GM06990 (cell line): ENCODE measurements at regions not wholly inside any gene's neighbourhood (a gene's known extent, or its start where the extent isn't known, plus 50 kb on each side); places are given as distances from the start of the nearest gene placed in this dataset.
"Not testable (repeated sequence)": the region's sequence is repeated elsewhere in the genome, so short reads cannot be mapped to it uniquely, and the experiment has no call there.

ENCODE experiments used
- DNase-seq: peaks from one replicate; pipeline ENCODE4 v3.0.0-alpha.2; 2011; ENCODE audit not compliant: insufficient read length; ENCODE audit errors: extremely low read depth
- H3K27me3 ChIP-seq: replicated peaks from 2 replicates; pipeline ENCODE4 v1.6.0; 2011; ENCODE audit warnings: low read length; ENCODE audit not compliant: control insufficient read depth, insufficient read depth
- H3K36me3 ChIP-seq: 2 replicates; pipeline ENCODE4 v1.5.1; 2011; ENCODE audit warnings: low read length; ENCODE audit not compliant: control insufficient read depth, insufficient read depth
- H3K4me3 ChIP-seq: replicated peaks from 2 replicates; pipeline ENCODE4 v1.5.1; 2011; ENCODE audit warnings: low read depth, mild to moderate bottlenecking, control low read depth, low read length
- CTCF ChIP-seq: IDR thresholded peaks from 2 replicates; pipeline ENCODE4 v1.5.1; 2011; ENCODE audit warnings: low read length, control low read depth, mild to moderate bottlenecking, inconsistent platforms; ENCODE audit not compliant: insufficient read depth, poor library complexity, severe bottlenecking

GRCh38 chr7:94142281-94142680 lies 138.1 kb upstream of the BET1 start:
- DNase-seq = no peak
- no peaks in the 10 kb centered on the region for H3K27me3 ChIP-seq
- no peaks in the 10 kb centered on the region for H3K36me3 ChIP-seq
- no peak overlapping the region for H3K4me3 ChIP-seq
- TF ChIP-seq CTCF = no peak

DNA sequence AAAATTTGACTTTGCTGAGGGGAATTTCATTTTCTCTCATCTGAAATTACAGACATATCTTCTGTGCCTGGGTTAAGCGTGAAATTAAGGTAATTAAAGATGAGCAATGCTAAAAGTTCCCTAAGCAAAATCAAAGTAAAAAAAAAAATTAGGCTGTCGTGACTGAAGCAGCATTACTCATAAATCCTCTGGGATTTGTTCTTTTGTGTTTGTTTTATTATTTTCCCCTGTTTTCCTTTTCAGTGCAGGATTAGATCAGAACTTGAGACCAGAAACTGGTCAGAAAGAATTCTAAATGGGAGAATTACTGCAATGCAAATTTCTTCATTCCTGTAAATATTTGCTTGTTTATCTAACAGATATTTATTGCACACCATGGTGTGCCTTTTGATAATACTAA lies 141.4 kb upstream of the BET1 start:
- Histone ChIP-seq H3K36me3 (no peaks in the 10 kb centered on the region), H3K4me3 (no peak overlapping the region), H3K27me3 (no peaks in the 10 kb centered on the region)
- DNase-seq = no peak
- TF ChIP-seq CTCF = no peak

DNA sequence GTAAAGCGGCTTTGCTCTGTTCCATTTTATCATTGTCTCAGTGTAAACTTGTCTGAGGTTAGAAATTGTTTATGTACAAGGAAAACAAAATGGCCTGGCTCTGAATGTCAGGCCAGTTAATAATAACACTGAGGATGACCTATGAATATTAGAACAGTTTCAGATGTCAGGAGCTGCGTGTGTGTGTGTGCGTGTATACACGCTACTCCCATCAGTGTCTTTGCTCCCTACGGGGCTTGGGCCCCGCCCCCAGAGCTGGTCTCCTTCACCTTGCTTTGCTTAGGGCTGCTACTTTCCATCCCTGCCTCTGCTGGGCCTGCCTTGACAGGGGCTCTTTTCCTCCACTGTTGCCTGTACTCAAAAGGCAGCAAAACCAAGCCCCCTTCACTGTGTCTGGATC lies 142.3 kb upstream of the BET1 start:
- Histone ChIP-seq H3K27me3 (no peaks in the 10 kb centered on the region), H3K36me3 (no peaks in the 10 kb centered on the region), H3K4me3 (no peak overlapping the region)
- DNase-seq = no peak
- TF ChIP-seq CTCF = no peak

DNA sequence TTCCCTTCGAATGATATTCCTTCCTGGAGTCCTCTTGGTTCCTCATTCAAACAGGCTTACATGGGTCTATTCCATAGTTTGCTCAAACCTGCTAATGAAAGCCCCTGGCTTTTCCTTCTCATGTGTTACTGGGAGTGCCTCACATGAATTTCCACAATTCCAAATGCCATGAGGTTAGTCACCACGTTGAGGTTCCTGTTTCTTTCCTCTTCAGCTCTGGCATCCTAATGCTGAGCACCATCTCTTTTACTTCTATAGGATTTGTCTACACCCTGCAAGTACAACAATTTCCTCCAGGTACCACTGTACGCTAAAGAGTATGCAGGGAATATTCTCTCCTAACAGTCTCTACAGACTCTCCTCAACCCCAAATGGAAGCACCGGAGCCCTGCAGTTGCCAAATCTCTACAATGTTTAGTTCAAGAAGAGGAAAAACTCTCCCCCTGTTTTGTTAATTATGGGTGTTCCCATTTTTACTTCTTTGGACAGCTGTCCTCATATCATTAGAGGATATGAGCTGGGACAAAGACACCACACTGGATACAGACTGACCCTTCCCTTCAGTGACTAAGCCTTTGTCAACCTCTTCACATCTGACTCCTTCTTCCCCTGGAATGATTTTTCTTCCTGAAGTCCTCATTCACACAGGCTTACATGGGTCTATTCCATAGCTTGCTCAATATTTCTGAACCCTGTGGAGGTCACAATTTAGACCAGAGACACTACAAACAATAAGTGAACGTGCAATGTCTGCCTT lies 145.8 kb upstream of the BET1 start:
- no peaks in the 10 kb centered on the region for H3K27me3 ChIP-seq
- no peak for TF ChIP-seq CTCF
- DNase-seq = no peak
- no peaks in the 10 kb centered on the region for H3K36me3 ChIP-seq
- no peak overlapping the region for H3K4me3 ChIP-seq

DNA sequence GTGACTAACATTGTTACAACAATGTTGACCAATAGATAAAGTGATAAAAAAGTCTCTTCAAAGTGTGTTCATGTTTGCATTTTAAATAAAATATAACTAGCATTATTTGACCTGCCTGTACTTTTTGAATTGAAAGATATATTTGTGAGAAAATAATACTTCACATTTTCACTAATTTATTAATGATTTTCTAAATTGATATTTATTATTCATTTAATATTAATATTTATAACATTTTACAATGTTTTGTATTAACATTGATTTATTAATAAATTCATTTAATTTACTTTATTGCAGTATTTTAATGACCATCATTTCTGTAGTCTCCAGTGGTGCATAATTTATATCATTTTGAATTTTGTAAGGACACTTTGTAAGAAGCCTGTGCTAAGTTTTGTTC lies 150.0 kb upstream of the BET1 start:
- Histone ChIP-seq H3K36me3 (no peaks in the 10 kb centered on the region), H3K27me3 (no peaks in the 10 kb centered on the region), H3K4me3 (no peak overlapping the region)
- no peak for DNase-seq
- TF ChIP-seq CTCF = no peak

- Histone ChIP-seq H3K4me3 (no peak overlapping the region), H3K36me3 (no peaks in the 10 kb centered on the region), H3K27me3 (no peaks in the 10 kb centered on the region)
- no peak for TF ChIP-seq CTCF
- no peak for DNase-seq
These were observed 150.7 kb upstream of the BET1 start for GRCh38 chr7:94154858-94155257.

DNA sequence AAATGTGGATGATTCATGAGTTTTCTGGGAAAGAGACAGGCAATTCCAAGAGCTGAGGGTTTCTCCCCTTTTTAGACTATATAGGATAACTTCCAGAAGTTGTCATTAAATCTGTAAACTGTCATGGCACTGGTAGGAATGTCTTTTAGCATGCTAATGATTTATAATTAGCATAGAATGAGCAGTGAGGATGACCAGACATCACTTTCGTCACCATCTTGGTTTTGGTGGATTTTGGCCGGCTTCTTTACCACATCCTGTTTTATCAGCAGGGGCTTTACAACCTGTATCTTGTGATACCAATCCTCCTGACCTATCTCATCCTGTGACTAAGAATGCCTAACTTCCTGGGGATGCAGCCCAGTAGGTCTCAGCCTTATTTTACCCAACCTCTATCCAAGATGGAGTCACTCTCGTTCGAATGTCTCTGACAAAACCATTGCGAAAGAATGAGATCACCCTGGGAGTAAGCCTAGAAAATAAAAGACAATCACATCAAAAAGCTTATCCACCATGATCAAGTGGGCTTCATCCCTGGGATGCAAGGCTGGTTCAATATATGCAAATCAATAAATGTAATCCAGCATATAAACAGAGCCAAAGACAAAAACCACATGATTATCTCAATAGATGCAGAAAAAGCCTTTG lies 153.6 kb upstream of the BET1 start:
- not testable (repeated sequence) for H3K4me3 ChIP-seq, H3K36me3 ChIP-seq, H3K27me3 ChIP-seq, DNase-seq
